PC-9 (cell line): ENCODE measurements at regions not wholly inside any gene's neighbourhood (a gene's known extent, or its start where the extent isn't known, plus 50 kb on each side); places are given as distances from the start of the nearest gene placed in this dataset.
"Not testable (repeated sequence)": the region's sequence is repeated elsewhere in the genome, so short reads cannot be mapped to it uniquely, and the experiment has no call there.

Experiments
- BruUV-seq: library from RNA; stranded (reverse); fragments of 400-500 nt; replicated peaks from 2 replicates; lab custom pipeline; 2021; lab: Mats Ljungman, UMichigan
- CTCF ChIA-PET: fragments of 300-600 bp; sonication (Branson Sonifier 250); formaldehyde crosslinking; loops from one replicate; lab custom pipeline; 2022; ENCODE audit warnings: antibody characterized with exemption; lab: Charles Lee
- POLR2A ChIA-PET: fragments of 300-600 bp; sonication (Branson Sonifier 250); formaldehyde crosslinking; loops from one replicate; lab custom pipeline; 2022; ENCODE audit warnings: antibody characterized with exemption; ENCODE audit not compliant: unreplicated experiment; lab: Charles Lee
- DNase-seq, 2 experiments: peaks; one replicate each; pipeline versions ENCODE4 v3.0.0 to v3.0.0-alpha.2; 2015 to 2022; ENCODE audit warnings: mixed read lengths in 1 of 2
- H2AFZ ChIP-seq: fragments of 200-600 bp; sonication (generic); 2 replicates; pipeline ENCODE4 v1.8.1; 2017; ENCODE audit warnings: antibody characterized with exemption
- H3F3A ChIP-seq: fragments of 200-600 bp; sonication (generic); 2 replicates; pipeline ENCODE4 v1.8.1; 2017; ENCODE audit warnings: antibody characterized with exemption, mild to moderate bottlenecking, low read depth; ENCODE audit not compliant: insufficient read depth
- H3K27ac ChIP-seq: fragments of 200-600 bp; sonication (generic); 2 replicates; pipeline ENCODE4 v1.6.1; 2016; ENCODE audit warnings: mixed run types
- H3K27me3 ChIP-seq: fragments of 200-600 bp; sonication (generic); 2 replicates; pipeline ENCODE4 v1.6.1; 2016; ENCODE audit warnings: low read depth, mixed run types; ENCODE audit not compliant: insufficient read depth
- H3K36me3 ChIP-seq: fragments of 200-600 bp; sonication (generic); 2 replicates; pipeline ENCODE4 v1.6.1; 2016; ENCODE audit warnings: low read depth, mixed run types
- H3K4me1 ChIP-seq: fragments of 200-600 bp; sonication (generic); replicated peaks from 2 replicates; pipeline ENCODE4 v1.6.1; 2016; ENCODE audit warnings: mixed run types; ENCODE audit not compliant: insufficient read depth
- H3K4me2 ChIP-seq: fragments of 200-600 bp; sonication (generic); 2 replicates; pipeline ENCODE4 v1.6.1; 2017; ENCODE audit warnings: mixed run types
- H3K4me3 ChIP-seq: fragments of 200-600 bp; sonication (generic); 2 replicates; pipeline ENCODE4 v1.6.1; 2016; ENCODE audit warnings: mixed run types
- H3K79me2 ChIP-seq: fragments of 200-600 bp; sonication (generic); 2 replicates; pipeline ENCODE4 v1.6.1; 2017; ENCODE audit warnings: low read depth, mixed run types
- H3K9me2 ChIP-seq: fragments of 200-600 bp; sonication (generic); 2 replicates; pipeline ENCODE4 v1.8.1; 2017; ENCODE audit warnings: mild to moderate bottlenecking; ENCODE audit not compliant: insufficient read depth
- H3K9me3 ChIP-seq: fragments of 200-600 bp; sonication (generic); 2 replicates; pipeline ENCODE4 v1.8.1; 2016; ENCODE audit warnings: low read depth; ENCODE audit not compliant: insufficient read depth
- H4K20me1 ChIP-seq: fragments of 200-600 bp; sonication (generic); 2 replicates; pipeline ENCODE4 v1.8.1; 2017; ENCODE audit not compliant: insufficient read depth
- EZH2 ChIP-seq: fragments of 200-600 bp; sonication (generic); IDR thresholded peaks from 2 replicates; pipeline ENCODE4 v1.8.0; 2017; ENCODE audit warnings: antibody characterized with exemption, low read depth
- intact Hi-C: fragments of 100-400 bp; cut with micrococcal nuclease; formaldehyde crosslinking; loops from one replicate; pipeline ENCODE4 v1.10.0; 2022; ENCODE audit not compliant: unreplicated experiment
- TF ChIP-seq, protein P1 (sequence below): fragments of 200-600 bp; sonication (generic); conservative IDR thresholded peaks from 2 replicates; pipeline ENCODE4 v1.6.1; 2017; ENCODE audit warnings: mixed run types, antibody characterized with exemption, mild to moderate bottlenecking, moderate library complexity

- no peak for DNase-seq
- Histone ChIP-seq H3K27ac (no peak overlapping the region), H3K79me2 (no peaks in the 10 kb centered on the region), H3K9me3 (no peaks in the 10 kb centered on the region), H3F3A (no peaks in the 10 kb centered on the region), H4K20me1 (no peaks in the 10 kb centered on the region), H3K27me3 (peaks cover 5% of the 10 kb centered on the region; the same call in 1 of the 2 replicates), H2AFZ (no peak overlapping the region), H3K4me2 (no peak overlapping the region), H3K4me3 (no peak overlapping the region), H3K4me1 (no peaks in the 10 kb centered on the region), H3K36me3 (no peaks in the 10 kb centered on the region), H3K9me2 (no peaks in the 10 kb centered on the region)
- no peak for TF ChIP-seq EZH2
- TF ChIP-seq, protein P1, sequence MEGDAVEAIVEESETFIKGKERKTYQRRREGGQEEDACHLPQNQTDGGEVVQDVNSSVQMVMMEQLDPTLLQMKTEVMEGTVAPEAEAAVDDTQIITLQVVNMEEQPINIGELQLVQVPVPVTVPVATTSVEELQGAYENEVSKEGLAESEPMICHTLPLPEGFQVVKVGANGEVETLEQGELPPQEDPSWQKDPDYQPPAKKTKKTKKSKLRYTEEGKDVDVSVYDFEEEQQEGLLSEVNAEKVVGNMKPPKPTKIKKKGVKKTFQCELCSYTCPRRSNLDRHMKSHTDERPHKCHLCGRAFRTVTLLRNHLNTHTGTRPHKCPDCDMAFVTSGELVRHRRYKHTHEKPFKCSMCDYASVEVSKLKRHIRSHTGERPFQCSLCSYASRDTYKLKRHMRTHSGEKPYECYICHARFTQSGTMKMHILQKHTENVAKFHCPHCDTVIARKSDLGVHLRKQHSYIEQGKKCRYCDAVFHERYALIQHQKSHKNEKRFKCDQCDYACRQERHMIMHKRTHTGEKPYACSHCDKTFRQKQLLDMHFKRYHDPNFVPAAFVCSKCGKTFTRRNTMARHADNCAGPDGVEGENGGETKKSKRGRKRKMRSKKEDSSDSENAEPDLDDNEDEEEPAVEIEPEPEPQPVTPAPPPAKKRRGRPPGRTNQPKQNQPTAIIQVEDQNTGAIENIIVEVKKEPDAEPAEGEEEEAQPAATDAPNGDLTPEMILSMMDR: no peak
- ChIA-PET POLR2A (no interaction called here), CTCF (no interaction called here)
- intact Hi-C loops: no loop called here
- BruUV-seq: no TSS peak
These were observed 664.2 kb downstream of the QKI start for GRCh38 chr6:164078532-164079274.

DNA sequence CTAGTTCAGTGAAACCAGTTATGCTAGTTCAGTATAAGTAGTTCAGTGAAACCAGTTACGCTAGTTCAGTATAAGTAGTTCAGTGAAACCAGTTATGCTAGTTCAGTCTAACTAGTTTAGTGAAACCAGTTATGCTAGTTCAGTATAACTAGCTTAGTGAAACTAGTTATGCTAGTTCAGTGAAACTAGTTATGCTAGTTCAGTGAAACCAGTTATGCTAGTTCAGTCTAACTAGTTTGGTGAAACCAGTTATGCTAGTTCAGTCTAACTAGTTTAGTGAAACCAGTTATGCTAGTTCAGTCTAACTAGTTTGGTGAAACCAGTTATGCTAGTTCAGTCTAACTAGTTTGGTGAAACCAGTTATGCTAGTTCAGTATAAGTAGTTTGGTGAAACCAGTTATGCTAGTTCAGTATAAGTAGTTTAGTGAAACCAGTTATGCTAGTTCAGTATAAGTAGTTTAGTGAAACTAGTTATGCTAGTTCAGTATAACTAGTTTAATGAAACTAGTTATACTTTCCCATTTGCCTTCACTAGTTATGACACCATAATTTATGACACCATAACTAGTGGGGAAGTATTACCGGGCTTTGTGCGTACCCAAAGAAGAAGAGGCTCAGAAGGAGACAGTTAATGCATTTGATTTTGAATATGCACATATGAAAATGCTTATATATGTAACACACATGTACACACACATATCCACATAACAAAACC lies 662.5 kb downstream of the QKI start:
- H3K79me2 ChIP-seq, H3K9me3 ChIP-seq, CTCF ChIA-PET, H3K36me3 ChIP-seq, H3K4me1 ChIP-seq, H4K20me1 ChIP-seq, H3K27me3 ChIP-seq, H2AFZ ChIP-seq, H3K4me3 ChIP-seq, BruUV-seq, H3F3A ChIP-seq, H3K4me2 ChIP-seq, H3K27ac ChIP-seq, H3K9me2 ChIP-seq, DNase-seq, intact Hi-C loops, POLR2A ChIA-PET: not testable (repeated sequence)

- no peak overlapping the region for H3K4me3 ChIP-seq
- H4K20me1 ChIP-seq: no peaks in the 10 kb centered on the region
- no peaks in the 10 kb centered on the region for H3K36me3 ChIP-seq
- TF ChIP-seq EZH2: no peak
- TF ChIP-seq, protein P1: no peak
- no peak overlapping the region for H3K27ac ChIP-seq
- H3K9me3 ChIP-seq: no peaks in the 10 kb centered on the region
- no TSS peak for BruUV-seq
- ChIA-PET CTCF (no interaction called here), POLR2A (no interaction called here)
- H2AFZ ChIP-seq: no peak overlapping the region
- intact Hi-C loops: no loop called here
- H3K9me2 ChIP-seq: no peaks in the 10 kb centered on the region
- H3K4me1 ChIP-seq: no peaks in the 10 kb centered on the region
- no peak for DNase-seq
- H3K4me2 ChIP-seq: no peak overlapping the region
- H3F3A ChIP-seq: no peaks in the 10 kb centered on the region
- 0 out of 2 replicates have a peak, but pooled peaks cover 3% of the 10 kb centered on the region for H3K27me3 ChIP-seq
- H3K79me2 ChIP-seq: no peaks in the 10 kb centered on the region
These were observed 661.6 kb downstream of the QKI start for GRCh38 chr6:164075981-164076615.
